HepG2 (cell line): ENCODE measurements at regions not wholly inside any gene's neighbourhood (a gene's known extent, or its start where the extent isn't known, plus 50 kb on each side); places are given as distances from the start of the nearest gene placed in this dataset.
A peak's percentile ranks its signal among the peaks of the same experiment; 100 is the strongest.

Experiments used
- ATM ChIP-seq: fragments of 450-650 bp; IDR thresholded peaks from 2 replicates; pipeline ENCODE4 v1.7.1; 2017; ENCODE audit warnings: mild to moderate bottlenecking, borderline replicate concordance
- DNMT3B ChIP-seq: conservative IDR thresholded peaks from 2 replicates; pipeline ENCODE4 v1.6.1; 2016; ENCODE audit warnings: missing biosample characterization, control low read depth
- FOSL2 ChIP-seq: sonication (generic); formaldehyde crosslinking; IDR thresholded peaks from 2 replicates; pipeline ENCODE4 v1.4.0; 2020; ENCODE audit warnings: missing genetic modification reagents
- FOXA3 ChIP-seq: IDR thresholded peaks from 2 replicates; pipeline ENCODE4 v1.6.1; 2016; ENCODE audit warnings: missing genetic modification reagents, missing compliant biosample characterization
- HIVEP1 ChIP-seq: sonication (generic); formaldehyde crosslinking; IDR thresholded peaks from 2 replicates; pipeline ENCODE4 v1.4.0; 2020; ENCODE audit warnings: mild to moderate bottlenecking, missing genetic modification reagents
- KLF13 ChIP-seq: sonication (generic); formaldehyde crosslinking; IDR thresholded peaks from 2 replicates; pipeline ENCODE4 v1.4.0; 2020; ENCODE audit warnings: mild to moderate bottlenecking, missing genetic modification reagents
- MAF1 ChIP-seq: sonication (generic); formaldehyde crosslinking; IDR thresholded peaks from 2 replicates; pipeline ENCODE4 v1.5.0; 2020; ENCODE audit warnings: missing genetic modification reagents, borderline replicate concordance
- NRL ChIP-seq: sonication (generic); formaldehyde crosslinking; IDR thresholded peaks from 2 replicates; pipeline ENCODE4 v1.5.0; 2020; ENCODE audit warnings: missing genetic modification reagents, mild to moderate bottlenecking, moderate library complexity, borderline replicate concordance
- RCOR2 ChIP-seq: IDR thresholded peaks from 2 replicates; pipeline ENCODE4 v1.6.1; 2016; ENCODE audit warnings: missing biosample characterization, missing genetic modification reagents
- RFX5 ChIP-seq: IDR thresholded peaks from 2 replicates; pipeline ENCODE4 v1.6.1; 2011; ENCODE audit warnings: low read depth, low read length, improper control_type of control experiment
- SIX1 ChIP-seq: sonication (generic); formaldehyde crosslinking; IDR thresholded peaks from 2 replicates; pipeline ENCODE4 v1.4.0; 2020; ENCODE audit warnings: missing genetic modification reagents, borderline replicate concordance
- SOX5 ChIP-seq: IDR thresholded peaks from 2 replicates; pipeline ENCODE4 v1.6.1; 2016; ENCODE audit warnings: borderline replicate concordance
- ZNF329 ChIP-seq: sonication (generic); formaldehyde crosslinking; IDR thresholded peaks from 2 replicates; pipeline ENCODE4 v1.9.0; 2021; ENCODE audit warnings: low read depth, mild to moderate bottlenecking, missing genetic modification reagents
- ZNF333 ChIP-seq: sonication (generic); formaldehyde crosslinking; IDR thresholded peaks from 2 replicates; pipeline ENCODE4 v1.4.0; 2020; ENCODE audit warnings: mild to moderate bottlenecking, missing genetic modification reagents, borderline replicate concordance
- ZNF431 ChIP-seq: sonication (generic); formaldehyde crosslinking; IDR thresholded peaks from 2 replicates; pipeline ENCODE4 v1.9.0; 2022; ENCODE audit warnings: missing genetic modification reagents, low read depth, mild to moderate bottlenecking, borderline replicate concordance
- ZNF530 ChIP-seq: sonication (generic); formaldehyde crosslinking; IDR thresholded peaks from 2 replicates; pipeline ENCODE4 v1.5.0; 2020; ENCODE audit warnings: low read depth, mild to moderate bottlenecking, missing genetic modification reagents
- ZNF672 ChIP-seq: sonication (generic); formaldehyde crosslinking; IDR thresholded peaks from 2 replicates; pipeline ENCODE4 v1.8.1; 2022; ENCODE audit warnings: missing genetic modification reagents
- ZNF747 ChIP-seq: sonication (generic); formaldehyde crosslinking; IDR thresholded peaks from 2 replicates; pipeline ENCODE4 v1.8.1; 2023; ENCODE audit warnings: missing genetic modification reagents, mild to moderate bottlenecking, borderline replicate concordance
- ZNF761 ChIP-seq: sonication (generic); formaldehyde crosslinking; conservative IDR thresholded peaks from 2 replicates; pipeline ENCODE4 v1.4.0; 2020; ENCODE audit warnings: mild to moderate bottlenecking, missing genetic modification reagents
- ZNF790 ChIP-seq: sonication (generic); formaldehyde crosslinking; IDR thresholded peaks from 2 replicates; pipeline ENCODE4 v1.8.0; 2022; ENCODE audit warnings: missing genetic modification reagents, mild to moderate bottlenecking, borderline replicate concordance
- ZSCAN29 ChIP-seq: sonication (generic); formaldehyde crosslinking; conservative IDR thresholded peaks from 2 replicates; pipeline ENCODE4 v1.4.0; 2020; ENCODE audit warnings: mild to moderate bottlenecking, missing genetic modification reagents
- TF ChIP-seq, protein P1 (sequence below): IDR thresholded peaks from 2 replicates; pipeline ENCODE4 v1.6.1; 2018; ENCODE audit warnings: missing genetic modification reagents
- TF ChIP-seq, protein P2 (sequence below): sonication (generic); formaldehyde crosslinking; IDR thresholded peaks from 2 replicates; pipeline ENCODE4 v1.4.0; 2020; ENCODE audit warnings: missing genetic modification reagents
- TF ChIP-seq, protein P3 (sequence below): sonication (generic); formaldehyde crosslinking; IDR thresholded peaks from 2 replicates; pipeline ENCODE4 v1.5.0; 2020; ENCODE audit warnings: missing genetic modification reagents
- TF ChIP-seq, protein P4 (sequence below): sonication (generic); formaldehyde crosslinking; IDR thresholded peaks from 2 replicates; pipeline ENCODE4 v1.4.0; 2020; ENCODE audit warnings: mild to moderate bottlenecking, missing genetic modification reagents, borderline replicate concordance
- TF ChIP-seq, protein P5 (sequence below): sonication (generic); formaldehyde crosslinking; IDR thresholded peaks from 2 replicates; pipeline ENCODE4 v1.8.0; 2022; ENCODE audit warnings: mild to moderate bottlenecking, missing genetic modification reagents, borderline replicate concordance

DNA sequence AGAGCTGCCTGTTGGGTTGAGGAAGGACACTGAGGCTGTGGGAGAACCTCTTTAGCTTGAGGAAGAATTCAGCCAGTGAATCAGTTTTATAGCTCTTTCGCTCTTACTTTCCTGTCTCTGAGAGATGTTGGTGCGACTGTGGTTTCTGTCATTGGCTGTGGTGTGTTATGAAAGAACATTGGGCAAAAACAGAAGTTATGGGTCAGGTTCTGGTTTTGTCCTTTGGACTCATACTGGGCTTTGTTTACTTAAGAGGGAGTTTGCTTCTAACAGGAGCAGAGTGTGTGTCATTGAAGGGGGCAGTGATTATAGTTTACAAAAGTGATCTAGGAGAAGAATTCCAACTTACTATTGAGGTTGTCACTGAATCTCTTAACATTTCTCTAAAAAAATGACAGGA, 97.0 kb downstream of the TLR5 start (continued):
- TF ChIP-seq ATM (no peak), NRL (CRISPR knock-in tag) (no peak), ZNF672 (CRISPR knock-in tag) (no peak), RFX5 (no peak), ZNF530 (no peak), KLF13 (no peak), ZNF431 (CRISPR knock-in tag) (no peak), MAF1 (CRISPR knock-in tag) (no peak), FOXA3 (CRISPR knock-in tag) (peak; percentile 88), ZNF333 (no peak), ZNF329 (CRISPR knock-in tag) (no peak), SIX1 (CRISPR knock-in tag) (no peak), ZNF747 (CRISPR knock-in tag) (no peak), RCOR2 (CRISPR knock-in tag) (no peak), SOX5 (no peak; the same call in 1 of the 2 replicates), ZSCAN29 (no peak), FOSL2 (CRISPR knock-in tag) (peak; percentile 28; the same call in 1 of the 2 replicates), HIVEP1 (CRISPR knock-in tag) (no peak), DNMT3B (CRISPR knock-in tag) (no peak), ZNF790 (CRISPR knock-in tag) (no peak), ZNF761 (CRISPR knock-in tag) (no peak)
- TF ChIP-seq, protein P1, sequence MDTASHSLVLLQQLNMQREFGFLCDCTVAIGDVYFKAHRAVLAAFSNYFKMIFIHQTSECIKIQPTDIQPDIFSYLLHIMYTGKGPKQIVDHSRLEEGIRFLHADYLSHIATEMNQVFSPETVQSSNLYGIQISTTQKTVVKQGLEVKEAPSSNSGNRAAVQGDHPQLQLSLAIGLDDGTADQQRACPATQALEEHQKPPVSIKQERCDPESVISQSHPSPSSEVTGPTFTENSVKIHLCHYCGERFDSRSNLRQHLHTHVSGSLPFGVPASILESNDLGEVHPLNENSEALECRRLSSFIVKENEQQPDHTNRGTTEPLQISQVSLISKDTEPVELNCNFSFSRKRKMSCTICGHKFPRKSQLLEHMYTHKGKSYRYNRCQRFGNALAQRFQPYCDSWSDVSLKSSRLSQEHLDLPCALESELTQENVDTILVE, result no peak
- TF ChIP-seq, protein P2, sequence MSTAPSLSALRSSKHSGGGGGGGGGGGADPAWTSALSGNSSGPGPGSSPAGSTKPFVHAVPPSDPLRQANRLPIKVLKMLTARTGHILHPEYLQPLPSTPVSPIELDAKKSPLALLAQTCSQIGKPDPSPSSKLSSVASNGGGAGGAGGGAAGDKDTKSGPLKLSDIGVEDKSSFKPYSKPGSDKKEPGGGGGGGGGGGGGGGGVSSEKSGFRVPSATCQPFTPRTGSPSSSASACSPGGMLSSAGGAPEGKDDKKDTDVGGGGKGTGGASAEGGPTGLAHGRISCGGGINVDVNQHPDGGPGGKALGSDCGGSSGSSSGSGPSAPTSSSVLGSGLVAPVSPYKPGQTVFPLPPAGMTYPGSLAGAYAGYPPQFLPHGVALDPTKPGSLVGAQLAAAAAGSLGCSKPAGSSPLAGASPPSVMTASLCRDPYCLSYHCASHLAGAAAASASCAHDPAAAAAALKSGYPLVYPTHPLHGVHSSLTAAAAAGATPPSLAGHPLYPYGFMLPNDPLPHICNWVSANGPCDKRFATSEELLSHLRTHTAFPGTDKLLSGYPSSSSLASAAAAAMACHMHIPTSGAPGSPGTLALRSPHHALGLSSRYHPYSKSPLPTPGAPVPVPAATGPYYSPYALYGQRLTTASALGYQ, result no peak
- TF ChIP-seq, protein P3, sequence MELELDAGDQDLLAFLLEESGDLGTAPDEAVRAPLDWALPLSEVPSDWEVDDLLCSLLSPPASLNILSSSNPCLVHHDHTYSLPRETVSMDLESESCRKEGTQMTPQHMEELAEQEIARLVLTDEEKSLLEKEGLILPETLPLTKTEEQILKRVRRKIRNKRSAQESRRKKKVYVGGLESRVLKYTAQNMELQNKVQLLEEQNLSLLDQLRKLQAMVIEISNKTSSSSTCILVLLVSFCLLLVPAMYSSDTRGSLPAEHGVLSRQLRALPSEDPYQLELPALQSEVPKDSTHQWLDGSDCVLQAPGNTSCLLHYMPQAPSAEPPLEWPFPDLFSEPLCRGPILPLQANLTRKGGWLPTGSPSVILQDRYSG (CRISPR knock-in tag), result no peak
- TF ChIP-seq, protein P4, sequence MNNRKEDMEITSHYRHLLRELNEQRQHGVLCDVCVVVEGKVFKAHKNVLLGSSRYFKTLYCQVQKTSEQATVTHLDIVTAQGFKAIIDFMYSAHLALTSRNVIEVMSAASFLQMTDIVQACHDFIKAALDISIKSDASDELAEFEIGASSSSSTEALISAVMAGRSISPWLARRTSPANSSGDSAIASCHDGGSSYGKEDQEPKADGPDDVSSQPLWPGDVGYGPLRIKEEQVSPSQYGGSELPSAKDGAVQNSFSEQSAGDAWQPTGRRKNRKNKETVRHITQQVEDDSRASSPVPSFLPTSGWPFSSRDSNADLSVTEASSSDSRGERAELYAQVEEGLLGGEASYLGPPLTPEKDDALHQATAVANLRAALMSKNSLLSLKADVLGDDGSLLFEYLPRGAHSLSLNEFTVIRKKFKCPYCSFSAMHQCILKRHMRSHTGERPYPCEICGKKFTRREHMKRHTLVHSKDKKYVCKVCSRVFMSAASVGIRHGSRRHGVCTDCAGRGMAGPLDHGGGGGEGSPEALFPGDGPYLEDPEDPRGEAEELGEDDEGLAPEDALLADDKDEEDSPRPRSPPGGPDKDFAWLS (CRISPR knock-in tag), result no peak
- TF ChIP-seq, protein P5, sequence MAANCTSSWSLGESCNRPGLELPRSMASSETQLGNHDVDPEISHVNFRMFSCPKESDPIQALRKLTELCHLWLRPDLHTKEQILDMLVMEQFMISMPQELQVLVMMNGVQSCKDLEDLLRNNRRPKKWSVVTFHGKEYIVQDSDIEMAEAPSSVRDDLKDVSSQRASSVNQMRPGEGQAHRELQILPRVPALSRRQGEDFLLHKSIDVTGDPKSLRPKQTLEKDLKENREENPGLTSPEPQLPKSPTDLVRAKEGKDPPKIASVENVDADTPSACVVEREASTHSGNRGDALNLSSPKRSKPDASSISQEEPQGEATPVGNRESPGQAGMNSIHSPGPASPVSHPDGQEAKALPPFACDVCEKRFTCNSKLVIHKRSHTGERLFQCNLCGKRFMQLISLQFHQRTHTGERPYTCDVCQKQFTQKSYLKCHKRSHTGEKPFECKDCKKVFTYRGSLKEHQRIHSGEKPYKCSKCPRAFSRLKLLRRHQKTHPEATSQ (CRISPR knock-in tag), result peak; percentile 38; the same call in 1 of the 2 replicates
